MM.1S (cell line): ENCODE measurements at regions not wholly inside any gene's neighbourhood (a gene's known extent, or its start where the extent isn't known, plus 50 kb on each side); places are given as distances from the start of the nearest gene placed in this dataset.
"Not testable (repeated sequence)": the region's sequence is repeated elsewhere in the genome, so short reads cannot be mapped to it uniquely, and the experiment has no call there.

Source experiments
- EZH2 ChIP-seq: fragments of 300-600 bp; sonication (generic); optimal IDR thresholded peaks from 2 replicates; pipeline ENCODE3; 2017; ENCODE audit warnings: low read depth, mild to moderate bottlenecking, antibody characterized with exemption, low read length, mixed read lengths
- EZH2phosphoT487 ChIP-seq: fragments of 300-600 bp; sonication (generic); IDR thresholded peaks from 2 replicates; pipeline ENCODE4 v1.6.1; 2018; ENCODE audit warnings: antibody characterized with exemption, low read length
- TF ChIP-seq, protein P1 (sequence below): fragments of 300-600 bp; sonication (generic); IDR thresholded peaks from 2 replicates; pipeline ENCODE4 v1.5.1; 2016; ENCODE audit warnings: antibody characterized with exemption, low read length, mixed read lengths

DNA sequence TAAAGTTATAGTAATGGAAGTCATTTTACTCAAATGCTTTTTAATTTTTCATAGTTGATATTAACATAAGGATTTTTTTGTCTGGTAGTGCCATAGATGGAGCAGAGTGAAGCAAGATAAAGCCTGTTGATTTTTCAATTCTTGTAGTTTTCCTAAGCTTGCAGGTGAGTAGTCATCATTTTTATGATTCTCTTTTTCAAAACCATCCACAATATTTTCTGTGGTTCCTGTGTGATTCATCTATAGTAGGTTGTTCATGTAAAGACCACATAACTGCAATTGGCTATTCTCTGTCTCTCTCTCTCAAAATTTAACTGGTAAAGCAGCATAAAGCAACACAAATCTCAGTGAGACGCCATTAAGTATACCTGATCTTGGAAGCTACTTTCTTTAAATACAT lies 711.5 kb downstream of the TTLL7 start:
- TF ChIP-seq EZH2phosphoT487, EZH2: not testable (repeated sequence)
- TF ChIP-seq, protein P1, sequence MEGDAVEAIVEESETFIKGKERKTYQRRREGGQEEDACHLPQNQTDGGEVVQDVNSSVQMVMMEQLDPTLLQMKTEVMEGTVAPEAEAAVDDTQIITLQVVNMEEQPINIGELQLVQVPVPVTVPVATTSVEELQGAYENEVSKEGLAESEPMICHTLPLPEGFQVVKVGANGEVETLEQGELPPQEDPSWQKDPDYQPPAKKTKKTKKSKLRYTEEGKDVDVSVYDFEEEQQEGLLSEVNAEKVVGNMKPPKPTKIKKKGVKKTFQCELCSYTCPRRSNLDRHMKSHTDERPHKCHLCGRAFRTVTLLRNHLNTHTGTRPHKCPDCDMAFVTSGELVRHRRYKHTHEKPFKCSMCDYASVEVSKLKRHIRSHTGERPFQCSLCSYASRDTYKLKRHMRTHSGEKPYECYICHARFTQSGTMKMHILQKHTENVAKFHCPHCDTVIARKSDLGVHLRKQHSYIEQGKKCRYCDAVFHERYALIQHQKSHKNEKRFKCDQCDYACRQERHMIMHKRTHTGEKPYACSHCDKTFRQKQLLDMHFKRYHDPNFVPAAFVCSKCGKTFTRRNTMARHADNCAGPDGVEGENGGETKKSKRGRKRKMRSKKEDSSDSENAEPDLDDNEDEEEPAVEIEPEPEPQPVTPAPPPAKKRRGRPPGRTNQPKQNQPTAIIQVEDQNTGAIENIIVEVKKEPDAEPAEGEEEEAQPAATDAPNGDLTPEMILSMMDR: not testable (repeated sequence)
